ENCODE measurements at regions not wholly inside any gene's neighbourhood (a gene's known extent, or its start where the extent isn't known, plus 50 kb on each side); places are given as distances from the start of the nearest gene placed in this dataset.
A peak's percentile ranks its signal among the peaks of the same experiment; 100 is the strongest.
"Not testable (repeated sequence)": the region's sequence is repeated elsewhere in the genome, so short reads cannot be mapped to it uniquely, and the experiment has no call there.

GRCh38 chr6:134784336-134784735 lies 165.6 kb downstream of the ALDH8A1 start:
- no peak for DNase-seq (ENCODE audit: low spot score)

GRCh38 chr6:134778431-134778830 lies 171.5 kb downstream of the ALDH8A1 start:
- DNase-seq (ENCODE audit: low spot score), result no peak

DNA sequence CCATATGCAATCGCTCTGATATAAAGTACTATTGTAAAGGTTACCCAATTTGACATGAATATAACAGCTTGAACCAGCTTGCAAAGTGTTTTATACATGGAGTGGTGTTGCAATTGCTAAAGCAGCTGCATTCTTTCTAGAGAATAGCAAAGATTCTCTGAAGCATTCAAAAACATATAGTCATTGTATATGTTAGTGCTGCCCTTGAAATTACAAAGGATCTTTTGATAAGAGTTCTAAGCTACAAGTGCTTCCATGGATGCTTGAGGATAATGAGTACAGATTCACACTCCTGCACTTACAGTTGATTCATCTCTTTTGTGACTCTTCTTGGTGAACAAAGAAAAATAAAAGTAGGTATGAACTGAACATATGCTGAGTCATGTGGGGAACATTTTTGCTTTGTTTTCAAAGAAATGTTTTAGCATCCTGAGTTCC lies 175.7 kb downstream of the ALDH8A1 start:
- peak; percentile 11 for DNase-seq (ENCODE audit: low spot score)

- DNase-seq (ENCODE audit: low spot score), result no peak
These were observed 177.1 kb downstream of the ALDH8A1 start for GRCh38 chr6:134772671-134773360.

GRCh38 chr6:134768931-134769330 lies 181.0 kb downstream of the ALDH8A1 start:
- no peak for DNase-seq (ENCODE audit: low spot score)

DNA sequence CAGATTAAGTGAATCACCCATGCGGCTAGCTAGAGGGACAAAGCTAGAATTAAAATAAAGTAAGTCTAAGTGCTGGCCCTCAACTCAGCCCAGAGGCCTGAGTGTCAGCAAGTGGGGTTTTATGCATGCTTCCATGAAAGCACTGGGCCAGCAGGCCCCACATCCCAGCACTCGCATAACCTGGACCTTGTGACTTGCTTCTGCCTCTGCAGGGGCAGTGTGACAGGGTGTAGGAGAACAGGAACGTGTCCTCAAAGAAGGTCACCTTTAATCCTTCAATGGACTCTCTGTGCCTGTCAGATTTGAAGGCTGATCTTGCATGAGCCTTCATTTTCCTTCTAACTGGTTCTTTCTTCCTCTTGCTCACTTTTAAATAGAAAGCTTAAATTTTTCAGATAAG lies 183.4 kb downstream of the ALDH8A1 start:
- no peak for DNase-seq (ENCODE audit: low spot score)

DNA sequence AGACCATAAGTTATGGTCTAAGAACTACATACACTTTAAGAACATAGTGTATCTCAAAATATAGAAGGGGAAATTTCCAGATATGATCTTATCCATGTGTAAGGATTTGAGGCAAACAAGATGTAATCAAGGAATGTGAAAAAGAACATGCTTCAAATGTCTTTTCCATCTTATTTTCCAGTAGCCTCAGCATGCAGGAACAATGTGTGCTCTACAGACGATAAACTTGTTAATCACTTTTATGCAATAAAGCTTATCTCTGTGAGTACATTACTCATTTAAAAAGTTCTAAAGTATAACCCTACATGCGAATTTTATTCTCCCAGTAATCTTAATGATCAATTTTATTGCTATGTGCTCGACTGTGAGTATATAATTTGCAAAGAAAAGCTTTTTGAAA lies 185.2 kb downstream of the ALDH8A1 start:
- no peak for DNase-seq (ENCODE audit: low spot score)

DNA sequence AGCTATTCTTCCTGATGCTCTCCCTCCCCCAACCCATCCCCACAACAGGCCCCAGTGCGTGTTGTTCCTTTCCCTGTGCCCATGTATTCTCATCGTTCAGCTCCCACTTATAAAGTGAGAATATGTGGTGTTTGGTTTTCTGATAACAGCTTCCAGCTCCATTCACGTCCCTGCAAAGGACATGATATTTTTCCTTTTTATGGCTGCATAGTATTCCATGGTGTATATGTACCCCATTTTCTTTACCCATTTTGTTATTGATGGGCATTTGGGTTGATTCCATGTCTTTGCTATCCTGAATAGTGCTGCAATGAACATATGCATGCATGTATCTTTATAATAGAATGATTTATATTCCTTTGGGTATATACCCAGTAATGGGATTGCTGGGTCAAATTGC lies 186.3 kb downstream of the ALDH8A1 start:
- DNase-seq (ENCODE audit: low spot score), result not testable (repeated sequence)

GRCh38 chr6:134758621-134759020 lies 191.3 kb downstream of the ALDH8A1 start:
- DNase-seq (ENCODE audit: low spot score), result no peak

DNA sequence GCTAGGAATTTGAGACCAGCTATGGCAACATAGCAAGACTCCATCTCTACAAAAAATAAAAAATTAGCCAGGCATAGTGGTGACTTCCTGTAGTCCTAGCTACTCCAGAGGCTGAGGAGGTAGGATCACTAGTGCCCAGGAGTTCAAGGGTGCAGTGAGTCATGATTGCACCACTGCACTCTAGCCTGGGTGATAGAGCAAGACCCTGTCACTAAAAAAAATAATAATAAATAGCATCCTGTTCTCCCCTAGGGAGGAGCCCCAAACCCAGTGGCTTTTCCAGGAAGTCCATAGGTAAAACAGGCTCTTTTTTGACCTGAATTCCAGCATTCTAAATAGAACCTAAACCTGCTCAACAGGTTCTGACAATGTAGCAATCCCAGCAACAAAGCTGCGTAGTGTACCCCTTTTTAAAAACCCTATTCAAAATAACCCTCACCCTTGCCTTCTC lies 192.0 kb downstream of the ALDH8A1 start:
- no peak for DNase-seq (ENCODE audit: low spot score)

DNA sequence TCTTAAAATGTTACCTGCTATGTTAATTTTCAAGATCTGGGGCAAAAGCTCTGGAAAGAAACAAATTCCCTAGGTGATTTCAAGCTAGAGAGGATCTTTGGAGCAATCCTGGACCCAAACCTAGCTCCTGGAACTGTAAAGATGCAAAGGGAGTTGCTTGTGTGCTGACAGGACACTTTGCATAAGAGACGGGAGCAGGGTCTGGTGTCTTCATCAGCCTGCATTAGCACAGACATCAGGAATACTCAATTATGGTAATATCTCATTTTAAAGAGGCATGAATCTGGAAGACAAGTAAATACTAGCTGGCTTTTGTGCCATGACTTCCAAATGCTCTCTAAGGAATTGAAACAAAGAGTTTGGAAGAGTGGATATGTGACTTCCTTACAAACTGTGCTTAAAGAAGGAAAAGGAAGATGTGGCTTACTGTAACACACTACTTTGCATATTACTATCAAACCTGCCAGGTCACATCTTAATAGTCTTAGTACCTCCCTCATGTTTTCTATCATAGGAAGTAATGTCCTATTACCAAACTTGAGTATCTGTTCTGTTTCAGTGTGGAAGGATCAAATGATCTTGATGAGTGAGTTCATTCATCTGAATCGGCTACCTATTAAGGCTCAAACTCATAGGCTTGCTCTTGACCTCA lies 193.4 kb downstream of the ALDH8A1 start:
- DNase-seq (ENCODE audit: low spot score), result no peak

- DNase-seq (ENCODE audit: low spot score), result no peak
These were observed 195.7 kb downstream of the ALDH8A1 start for GRCh38 chr6:134754013-134754690.

- DNase-seq (ENCODE audit: low spot score), result no peak
These were observed 196.9 kb downstream of the ALDH8A1 start for GRCh38 chr6:134753001-134753400.

- no peak for DNase-seq (ENCODE audit: low spot score)
These were observed 197.5 kb downstream of the ALDH8A1 start for GRCh38 chr6:134752445-134752844.

DNA sequence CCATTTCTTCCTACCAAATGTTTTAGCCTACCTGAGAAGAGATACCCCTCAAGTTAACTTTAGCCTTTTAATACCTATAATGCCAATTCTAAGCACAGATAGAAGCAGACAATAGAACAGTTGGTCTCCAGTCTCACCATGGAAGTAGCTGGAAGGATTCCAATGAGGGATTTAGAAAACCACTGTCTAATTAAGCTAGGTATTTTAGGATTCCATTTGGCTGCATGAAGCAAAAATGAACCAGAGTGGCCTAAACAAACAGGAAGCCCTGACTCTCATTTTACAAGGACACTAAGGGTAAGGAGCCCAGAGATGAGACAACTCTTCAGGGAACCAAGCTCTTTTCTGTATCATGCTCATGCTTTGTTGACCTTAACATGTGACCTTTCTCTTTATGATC lies 199.2 kb downstream of the ALDH8A1 start:
- peak; percentile 32 for DNase-seq (ENCODE audit: low spot score)

DNA sequence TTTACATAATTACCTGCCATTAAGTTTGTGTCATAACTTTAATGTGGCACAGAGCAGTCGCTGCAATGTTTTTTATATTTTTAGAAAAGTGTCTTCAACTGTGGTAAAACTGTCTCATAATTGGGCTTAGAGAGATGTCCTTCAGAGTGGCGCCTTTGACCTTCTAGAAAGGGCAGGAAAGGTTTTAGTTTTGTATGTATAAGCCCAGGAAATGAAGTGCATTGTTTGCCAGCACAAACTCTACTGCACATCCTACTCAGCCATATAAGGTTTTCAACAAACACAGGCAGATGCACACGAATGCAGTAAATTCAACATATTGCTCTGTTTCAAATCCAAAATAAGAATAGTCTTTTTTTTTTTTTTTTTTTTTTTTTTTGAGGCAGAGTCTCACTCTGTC lies 201.4 kb downstream of the ALDH8A1 start:
- no peak for DNase-seq (ENCODE audit: low spot score)

GRCh38 chr6:134747197-134747596 lies 202.7 kb downstream of the ALDH8A1 start:
- not testable (repeated sequence) for DNase-seq (ENCODE audit: low spot score)

DNA sequence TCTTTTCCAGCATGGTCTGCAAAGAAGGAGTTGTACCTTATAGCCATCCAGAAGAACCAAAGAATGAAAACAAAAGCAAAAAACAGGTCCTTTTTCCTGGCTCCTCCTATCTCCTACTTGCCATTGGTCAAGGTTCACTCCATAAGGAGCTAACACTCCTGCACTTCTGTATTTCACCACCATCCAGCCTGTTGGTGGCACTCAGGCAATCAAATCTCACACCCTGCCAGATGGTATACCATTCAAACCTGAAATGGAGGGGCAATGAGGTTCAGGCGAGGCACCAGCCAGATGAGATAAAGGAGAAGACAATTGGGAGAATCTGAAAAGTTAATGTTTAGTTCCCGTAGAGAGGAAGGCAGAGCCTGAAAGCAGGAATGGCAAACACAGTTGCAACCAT lies 203.8 kb downstream of the ALDH8A1 start:
- no peak for DNase-seq (ENCODE audit: low spot score)

GRCh38 chr6:134745192-134745591 lies 204.7 kb downstream of the ALDH8A1 start:
- not testable (repeated sequence) for DNase-seq (ENCODE audit: low spot score)

DNA sequence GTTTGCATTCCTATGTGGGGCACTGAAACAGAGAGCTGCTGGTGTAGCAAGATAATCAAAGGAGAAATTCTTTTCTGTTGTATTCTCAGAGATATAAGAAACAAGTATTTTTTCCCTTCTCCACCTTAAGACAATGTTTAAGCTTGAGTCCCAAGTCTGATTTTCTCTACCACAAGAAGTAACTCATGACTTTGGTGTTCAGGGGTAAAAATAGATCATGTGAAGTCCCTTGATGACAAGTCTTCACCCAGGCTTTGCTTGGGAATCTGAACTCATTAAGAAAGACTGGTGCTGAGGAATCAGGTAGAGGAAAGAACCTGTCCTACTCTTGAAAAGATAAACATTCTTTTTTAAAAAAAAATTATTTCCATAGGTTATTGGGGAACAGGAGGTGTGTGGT lies 205.6 kb downstream of the ALDH8A1 start:
- no peak for DNase-seq (ENCODE audit: low spot score)

- DNase-seq (ENCODE audit: low spot score), result no peak
These were observed 208.7 kb downstream of the ALDH8A1 start for GRCh38 chr6:134741200-134741536.

DNA sequence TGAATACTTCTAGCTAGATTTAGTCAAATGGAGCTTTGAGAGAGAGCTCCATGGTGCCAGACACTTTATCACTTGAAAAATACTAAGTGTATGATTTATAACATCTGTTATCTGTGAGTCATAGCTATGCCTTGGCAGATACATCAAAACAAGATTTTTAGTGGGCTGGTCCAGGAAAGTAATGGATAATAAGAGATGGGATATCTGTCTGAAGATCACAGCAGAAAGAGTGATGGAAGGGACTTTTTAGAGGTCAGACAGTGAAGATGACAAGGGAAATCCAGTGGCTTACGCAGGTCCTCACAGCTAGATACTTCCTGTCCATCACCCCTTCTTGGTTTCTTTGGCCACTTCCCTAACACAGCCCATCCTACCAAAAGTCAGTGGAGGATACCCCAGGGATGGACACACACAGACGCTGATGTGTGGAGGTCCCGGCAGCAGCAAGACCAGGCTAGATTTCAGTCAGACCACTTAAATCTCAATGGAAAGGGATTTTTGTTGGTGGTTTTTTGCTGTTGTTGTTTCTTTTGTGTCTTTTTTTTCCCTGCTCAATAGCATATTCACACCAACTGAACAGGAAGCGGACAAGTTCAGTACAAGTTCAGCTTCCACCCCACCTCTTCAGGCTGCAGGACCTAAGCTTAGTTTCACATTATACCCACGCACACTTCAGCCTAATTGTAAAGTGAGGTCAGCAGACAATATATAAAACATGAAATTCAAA lies 209.3 kb downstream of the ALDH8A1 start:
- DNase-seq (ENCODE audit: low spot score), result peak; percentile 15

DNA sequence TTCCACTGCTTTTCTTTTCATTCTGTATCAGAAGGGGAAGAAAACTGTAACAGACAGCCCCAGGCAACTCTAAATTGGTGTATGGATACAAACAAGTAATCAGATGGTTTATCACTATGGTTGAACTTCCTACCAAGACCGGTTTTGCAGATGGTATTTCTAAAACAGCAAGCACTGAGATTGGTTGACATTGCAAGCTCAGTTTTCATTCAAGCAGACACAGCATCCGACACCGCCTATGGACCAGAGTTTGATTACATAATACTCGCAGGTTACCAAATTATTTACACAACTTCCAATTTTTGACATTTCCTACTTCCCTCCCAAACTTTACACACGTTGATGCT lies 209.9 kb downstream of the ALDH8A1 start:
- no peak for DNase-seq (ENCODE audit: low spot score)

Measured in AG08396 (cell line).